OCI-LY7 (cell line): ENCODE measurements at regions not wholly inside any gene's neighbourhood (a gene's known extent, or its start where the extent isn't known, plus 50 kb on each side); places are given as distances from the start of the nearest gene placed in this dataset.

Experiments
- BruUV-seq: library from RNA; stranded (reverse); fragments of 400-500 nt; replicated peaks from 2 replicates; lab custom pipeline; 2021; lab: Mats Ljungman, UMichigan
- CTCF ChIA-PET: fragments of 300-600 bp; sonication (Branson Sonifier 250); formaldehyde crosslinking; loops from one replicate; lab custom pipeline; 2022; ENCODE audit warnings: antibody characterized with exemption; ENCODE audit not compliant: unreplicated experiment; lab: Charles Lee
- POLR2A ChIA-PET: fragments of 300-600 bp; sonication (Branson Sonifier 250); formaldehyde crosslinking; loops from one replicate; lab custom pipeline; 2022; ENCODE audit warnings: antibody characterized with exemption; lab: Charles Lee
- DNase-seq: peaks from one replicate; pipeline ENCODE4 v3.0.0-alpha.2; 2015; ENCODE audit warnings: low spot score
- H2AFZ ChIP-seq: fragments of 200-600 bp; sonication (generic), shearing (Covaris generic); 2 replicates; pipeline ENCODE4 v1.6.1; 2014; ENCODE audit warnings: mild to moderate bottlenecking, antibody characterized with exemption, low read length, moderate library complexity
- H3K27ac ChIP-seq: fragments of 200-600 bp; sonication (generic); 2 replicates; pipeline ENCODE4 v1.5.1; 2014; ENCODE audit warnings: mixed run types, low read depth, mild to moderate bottlenecking, moderate library complexity, low read length, inconsistent platforms; ENCODE audit not compliant: poor library complexity, severe bottlenecking
- H3K36me3 ChIP-seq: fragments of 200-600 bp; sonication (generic); 2 replicates; pipeline ENCODE4 v1.6.1; 2014; ENCODE audit warnings: mild to moderate bottlenecking, antibody characterized with exemption, low read length, moderate library complexity, mixed read lengths; ENCODE audit not compliant: insufficient read depth
- H3K4me1 ChIP-seq: fragments of 200-600 bp; sonication (generic); 2 replicates; pipeline ENCODE4 v1.5.1; 2014; ENCODE audit warnings: mild to moderate bottlenecking, low read length; ENCODE audit not compliant: insufficient read depth, poor library complexity, severe bottlenecking
- H3K4me2 ChIP-seq: fragments of 200-600 bp; sonication (generic); 2 replicates; pipeline ENCODE4 v1.6.1; 2014; ENCODE audit warnings: mild to moderate bottlenecking, low read length
- H3K4me3 ChIP-seq: fragments of 200-600 bp; sonication (generic); 2 replicates; pipeline ENCODE4 v1.5.1; 2014; ENCODE audit warnings: mild to moderate bottlenecking, low read depth, low read length; ENCODE audit not compliant: poor library complexity, severe bottlenecking
- H3K79me2 ChIP-seq: fragments of 200-600 bp; sonication (generic); 2 replicates; pipeline ENCODE4 v1.6.1; 2016; ENCODE audit warnings: low read depth, mild to moderate bottlenecking, low read length, moderate library complexity, mixed read lengths; ENCODE audit not compliant: insufficient read depth
- H3K9me2 ChIP-seq: fragments of 200-600 bp; sonication (generic); 2 replicates; pipeline ENCODE4 v1.6.1; 2016; ENCODE audit warnings: mild to moderate bottlenecking, low read length, mixed read lengths; ENCODE audit not compliant: insufficient read depth
- H3K9me3 ChIP-seq: fragments of 200-600 bp; sonication (generic); 2 replicates; pipeline ENCODE4 v1.6.1; 2014; ENCODE audit warnings: mild to moderate bottlenecking, mixed run types, low read length, mixed read lengths
- H4K20me1 ChIP-seq: fragments of 200-600 bp; sonication (generic); 2 replicates; pipeline ENCODE4 v1.6.1; 2014; ENCODE audit warnings: mild to moderate bottlenecking, antibody characterized with exemption, low read length, moderate library complexity, mixed read lengths; ENCODE audit not compliant: insufficient read depth
- CTCF ChIP-seq: fragments of 200-600 bp; sonication (generic); conservative IDR thresholded peaks from 2 replicates; pipeline ENCODE4 v1.5.1; 2014; ENCODE audit warnings: mild to moderate bottlenecking, antibody characterized with exemption, low read length, moderate library complexity, mixed read lengths
- EZH2phosphoT487 ChIP-seq: fragments of 200-600 bp; sonication (generic); IDR thresholded peaks from 2 replicates; pipeline ENCODE4 v1.6.1; 2018; ENCODE audit warnings: low read depth, borderline replicate concordance, mild to moderate bottlenecking, mixed run types, antibody characterized with exemption, low read length, moderate library complexity, mixed read lengths
- intact Hi-C: fragments of 100-400 bp; cut with micrococcal nuclease; formaldehyde crosslinking; loops from one replicate; pipeline ENCODE4 v1.10.0; 2022; ENCODE audit not compliant: unreplicated experiment

- no peak overlapping the region for H3K4me3 ChIP-seq
- BruUV-seq = no TSS peak
Observed at GRCh38 chr17:69620363-69620762, 205.9 kb downstream of the MAP2K6 start.

GRCh38 chr17:69625474-69625873 lies 211.0 kb downstream of the MAP2K6 start:
- Histone ChIP-seq H3K4me1 (no peaks in the 10 kb centered on the region), H3K9me2 (no peaks in the 10 kb centered on the region), H4K20me1 (no peaks in the 10 kb centered on the region), H3K4me3 (no peak overlapping the region), H3K36me3 (no peaks in the 10 kb centered on the region), H3K9me3 (peaks cover 16% of the 10 kb centered on the region; the same call in 1 of the 2 replicates), H2AFZ (no peak overlapping the region), H3K79me2 (no peaks in the 10 kb centered on the region), H3K27ac (no peak overlapping the region), H3K4me2 (no peak overlapping the region)
- intact Hi-C loops = no loop called here
- TF ChIP-seq CTCF = no peak
- TF ChIP-seq EZH2phosphoT487 = no peak
- no TSS peak for BruUV-seq
- CTCF ChIA-PET = no interaction called here
- POLR2A ChIA-PET = interaction anchor here (1.9 kb wide), 1 partner anchor 11 kb away, joined by 5 read pairs; no protein-coding TSS in a partner anchor
- no peak for DNase-seq

More at GRCh38 chr17:69620363-69620762, 205.9 kb downstream of the MAP2K6 start:
- H3K9me2 ChIP-seq = no peaks in the 10 kb centered on the region
- H3K9me3 ChIP-seq = peaks cover 17% of the 10 kb centered on the region; the same call in 1 of the 2 replicates
- H3K27ac ChIP-seq = no peak overlapping the region
- no peaks in the 10 kb centered on the region for H3K4me1 ChIP-seq
- ChIA-PET POLR2A (no interaction called here), CTCF (no interaction called here)
- DNase-seq = peak; percentile 20
- intact Hi-C loops = no loop called here
- no peak overlapping the region for H2AFZ ChIP-seq
- TF ChIP-seq CTCF (no peak), EZH2phosphoT487 (no peak)
- no peaks in the 10 kb centered on the region for H3K79me2 ChIP-seq
- no peak overlapping the region for H3K4me2 ChIP-seq
- no peaks in the 10 kb centered on the region for H4K20me1 ChIP-seq
- H3K36me3 ChIP-seq = no peaks in the 10 kb centered on the region

- Histone ChIP-seq H3K4me2 (no peak overlapping the region), H3K9me3 (no peaks in the 10 kb centered on the region), H3K36me3 (no peaks in the 10 kb centered on the region), H2AFZ (no peak overlapping the region), H4K20me1 (no peaks in the 10 kb centered on the region), H3K27ac (no peak overlapping the region), H3K4me3 (no peak overlapping the region), H3K4me1 (no peaks in the 10 kb centered on the region), H3K79me2 (no peaks in the 10 kb centered on the region), H3K9me2 (no peaks in the 10 kb centered on the region)
- ChIA-PET CTCF (no interaction called here), POLR2A (no interaction called here)
- DNase-seq = no peak
- TF ChIP-seq CTCF = no peak
- TF ChIP-seq EZH2phosphoT487 = no peak
- intact Hi-C loops = no loop called here
- no TSS peak for BruUV-seq
Observed at GRCh38 chr17:69630056-69630635, 215.6 kb downstream of the MAP2K6 start.
